NCI-H2227 (cell line): ENCODE measurements at regions not wholly inside any gene's neighbourhood (a gene's known extent, or its start where the extent isn't known, plus 50 kb on each side); places are given as distances from the start of the nearest gene placed in this dataset.
"Not testable (repeated sequence)": the region's sequence is repeated elsewhere in the genome, so short reads cannot be mapped to it uniquely, and the experiment has no call there.

Experiments
- DNase-seq: peaks from one replicate; lab custom pipeline; 2025; ENCODE audit not compliant: unreplicated experiment; lab: John Stamatoyannopoulos, UW

DNA sequence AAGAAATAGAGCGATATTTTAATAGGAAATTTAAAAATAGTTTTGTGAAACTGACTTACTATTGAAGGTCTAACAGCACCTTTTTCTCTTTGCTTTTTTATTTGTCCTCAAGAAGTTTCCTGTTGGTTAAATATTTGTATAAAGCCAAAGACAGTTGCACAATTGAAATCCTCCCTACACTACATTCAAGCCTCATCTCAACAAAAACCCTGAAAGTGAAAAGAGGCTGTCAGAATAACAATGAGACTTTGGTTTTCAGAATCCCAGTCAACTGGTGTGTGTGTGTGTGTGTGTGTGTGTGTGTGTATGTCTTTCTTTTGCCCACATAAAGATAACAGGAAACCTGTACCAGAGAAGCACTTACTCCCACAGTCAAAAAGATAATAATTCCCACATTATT is 313.6 kb upstream of the FRG1 start:
- DNase-seq = not testable (repeated sequence)

- not testable (repeated sequence) for DNase-seq
These were observed 310.9 kb upstream of the FRG1 start for GRCh38 chr4:189629733-189630132.

DNA sequence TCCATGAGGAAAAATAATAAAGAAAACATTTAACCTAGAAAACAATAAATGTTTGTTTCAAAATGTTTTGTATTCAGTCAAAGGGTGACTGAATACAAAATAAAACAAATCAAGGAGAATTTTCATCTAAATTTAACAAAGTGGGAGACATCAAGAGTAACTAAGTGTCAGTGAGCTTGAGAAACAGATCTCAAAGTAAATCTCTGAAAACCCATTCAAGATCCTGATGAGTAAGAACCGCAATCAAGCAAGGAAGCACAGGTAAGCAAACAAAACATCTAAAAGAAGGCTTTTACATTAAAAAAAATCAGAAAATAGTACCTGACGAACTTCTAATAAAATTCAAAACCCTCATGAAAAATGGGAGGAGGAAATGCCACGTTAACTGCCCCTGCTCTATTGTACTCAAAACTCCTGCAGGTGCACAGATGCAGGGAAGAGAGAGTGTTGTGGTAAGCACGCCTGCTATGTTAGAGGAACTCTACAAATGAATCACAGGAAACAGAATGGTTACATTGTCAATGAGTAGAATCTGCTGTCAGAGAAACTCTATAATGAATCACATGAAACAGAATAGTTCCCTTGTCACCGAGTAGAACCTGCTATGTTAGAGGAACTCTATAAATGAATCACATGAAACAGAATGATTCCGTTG is 309.6 kb upstream of the FRG1 start:
- DNase-seq = not testable (repeated sequence)

- not testable (repeated sequence) for DNase-seq
These were observed 309.1 kb upstream of the FRG1 start for GRCh38 chr4:189631568-189631916.

- not testable (repeated sequence) for DNase-seq
These were observed 290.2 kb upstream of the FRG1 start for GRCh38 chr4:189650436-189650835.

GRCh38 chr4:189653130-189653653 is 287.5 kb upstream of the FRG1 start:
- not testable (repeated sequence) for DNase-seq

- DNase-seq = not testable (repeated sequence)
These were observed 286.7 kb upstream of the FRG1 start for GRCh38 chr4:189653983-189654382.

GRCh38 chr4:189654396-189654795 is 286.3 kb upstream of the FRG1 start:
- not testable (repeated sequence) for DNase-seq

DNA sequence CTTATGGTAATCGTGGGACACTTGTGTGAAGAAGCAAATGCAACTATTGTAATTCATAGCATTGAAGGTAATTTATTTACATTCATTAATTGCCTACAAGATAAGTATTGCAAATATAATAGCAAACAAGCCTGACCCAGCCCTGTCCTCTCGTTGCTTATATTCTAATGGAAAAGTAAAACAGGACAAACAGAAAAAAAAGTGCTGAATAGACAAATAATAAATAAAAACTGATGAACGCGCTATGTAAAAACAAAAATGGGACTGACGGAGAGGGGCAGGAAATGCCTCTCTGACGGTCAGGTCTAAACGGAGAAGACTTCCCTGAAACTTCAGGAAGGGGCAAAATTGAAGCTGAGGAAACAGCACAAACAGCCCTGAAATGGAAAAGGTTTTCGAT is 284.9 kb upstream of the FRG1 start:
- not testable (repeated sequence) for DNase-seq

DNA sequence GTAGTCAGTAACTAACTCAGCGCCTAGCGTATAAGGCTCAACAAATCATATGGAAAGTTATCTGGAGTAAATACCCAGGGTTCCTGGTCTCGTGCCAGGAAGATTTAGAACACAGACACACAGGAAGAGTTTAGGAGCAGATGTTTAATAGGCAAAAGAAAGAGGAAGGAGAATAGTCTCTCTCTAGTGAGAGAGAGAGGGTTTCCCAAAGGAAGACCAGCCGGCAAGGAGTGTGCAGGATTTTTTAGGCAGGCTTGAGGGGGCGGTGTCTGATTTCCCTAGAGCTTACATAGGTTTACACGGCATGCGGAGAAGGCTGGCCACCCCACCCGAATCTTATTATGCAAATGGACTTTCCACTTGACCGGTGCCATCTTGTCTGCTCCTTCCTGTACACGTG is 284.0 kb upstream of the FRG1 start:
- no peak for DNase-seq

DNA sequence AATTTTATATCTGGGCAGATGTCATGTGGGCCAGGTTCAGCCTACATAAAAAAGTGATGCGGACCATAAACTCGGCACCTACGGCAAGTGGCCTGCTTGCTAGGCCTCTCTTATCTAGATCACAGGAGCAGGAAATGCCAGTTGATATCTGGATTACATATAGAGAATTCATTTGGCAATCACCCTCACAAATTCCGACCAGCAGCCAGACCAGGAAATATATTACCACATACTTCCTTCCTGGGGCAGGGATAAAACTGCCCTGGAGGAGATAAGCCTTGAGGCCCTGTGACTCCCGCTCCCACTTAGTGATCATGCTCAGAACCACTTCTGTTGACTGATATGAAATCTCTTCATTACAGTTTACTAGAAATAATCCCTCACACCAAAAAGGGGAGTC is 282.4 kb upstream of the FRG1 start:
- not testable (repeated sequence) for DNase-seq

- DNase-seq = not testable (repeated sequence)
These were observed 281.8 kb upstream of the FRG1 start for GRCh38 chr4:189658831-189659230.

DNA sequence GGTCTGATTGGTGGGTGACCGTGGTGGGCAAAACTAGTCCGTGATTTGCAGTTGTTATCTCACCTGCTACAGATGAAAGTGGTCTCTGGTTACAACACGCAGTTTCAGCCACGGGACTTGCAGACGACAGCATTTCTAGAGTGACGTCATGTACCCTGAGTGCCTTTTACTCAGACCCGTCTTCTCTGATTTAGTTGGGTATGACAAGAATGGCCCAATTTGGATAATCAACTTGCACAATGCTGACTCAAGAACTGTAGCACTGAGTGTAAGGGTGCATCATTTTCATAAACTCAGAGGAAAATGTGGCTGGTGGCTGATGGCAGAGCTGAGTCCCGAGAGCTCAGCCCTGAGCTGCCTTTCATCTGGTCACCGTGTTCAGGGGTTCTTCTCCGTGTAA is 281.4 kb upstream of the FRG1 start:
- no peak for DNase-seq

DNA sequence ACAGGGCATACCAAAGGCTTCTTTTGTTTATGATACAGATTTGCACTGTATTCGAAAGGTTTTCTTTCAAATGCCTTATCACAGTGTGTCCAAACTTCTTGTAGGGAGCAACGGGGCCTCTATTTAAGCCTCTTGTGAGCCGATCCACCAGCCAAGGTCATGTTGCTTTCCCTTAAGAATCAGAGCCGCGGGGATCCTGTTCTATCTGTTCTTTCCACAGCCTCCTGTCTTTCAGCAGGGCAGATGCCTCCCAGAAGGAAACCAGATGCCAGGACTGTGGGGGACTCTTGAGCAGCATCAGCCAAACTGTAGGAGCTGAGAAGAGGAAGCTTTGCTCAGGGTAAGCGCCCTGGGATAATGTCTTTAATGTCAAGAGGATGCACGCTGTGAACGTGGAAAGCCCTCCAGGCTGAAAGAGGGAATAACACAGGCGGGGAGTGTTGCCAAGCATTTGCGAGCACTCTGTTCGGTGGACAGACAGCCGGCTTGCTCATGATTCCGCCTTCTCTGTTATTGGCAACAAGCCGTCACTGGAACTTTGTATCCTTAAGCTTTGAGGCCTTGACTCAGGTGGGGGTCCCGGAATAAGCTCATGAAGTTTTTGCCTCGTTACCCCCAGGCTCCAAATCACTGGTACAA is 279.8 kb upstream of the FRG1 start:
- DNase-seq = no peak

DNA sequence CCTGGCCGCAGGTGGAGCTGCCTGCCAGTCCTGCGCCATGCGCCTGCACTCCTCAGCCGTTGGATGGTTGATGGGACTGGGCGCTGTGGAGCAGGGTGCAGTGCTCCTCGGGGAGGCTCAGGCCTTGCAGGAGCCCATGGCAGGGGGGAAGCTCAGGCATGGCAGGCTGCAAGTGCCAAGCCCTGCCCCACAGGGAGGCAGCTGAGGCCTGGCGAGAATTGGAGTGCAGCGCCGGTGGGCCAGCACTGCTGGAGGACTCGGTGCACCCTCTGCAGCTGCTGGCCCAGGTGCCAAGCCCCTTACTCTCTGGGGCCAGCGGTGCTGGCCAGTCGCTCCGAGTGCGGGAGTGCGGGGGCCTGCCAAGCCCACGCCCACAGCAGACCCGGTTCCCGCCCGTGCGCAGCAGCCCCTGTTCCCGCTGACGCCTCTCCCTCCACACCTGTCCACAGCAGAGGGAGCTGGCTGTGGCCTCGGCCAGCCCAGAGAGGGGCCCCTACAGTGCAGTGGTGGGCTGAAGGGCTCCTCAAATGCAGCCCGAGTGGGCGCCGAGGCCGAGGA is 275.9 kb upstream of the FRG1 start:
- no peak for DNase-seq

DNA sequence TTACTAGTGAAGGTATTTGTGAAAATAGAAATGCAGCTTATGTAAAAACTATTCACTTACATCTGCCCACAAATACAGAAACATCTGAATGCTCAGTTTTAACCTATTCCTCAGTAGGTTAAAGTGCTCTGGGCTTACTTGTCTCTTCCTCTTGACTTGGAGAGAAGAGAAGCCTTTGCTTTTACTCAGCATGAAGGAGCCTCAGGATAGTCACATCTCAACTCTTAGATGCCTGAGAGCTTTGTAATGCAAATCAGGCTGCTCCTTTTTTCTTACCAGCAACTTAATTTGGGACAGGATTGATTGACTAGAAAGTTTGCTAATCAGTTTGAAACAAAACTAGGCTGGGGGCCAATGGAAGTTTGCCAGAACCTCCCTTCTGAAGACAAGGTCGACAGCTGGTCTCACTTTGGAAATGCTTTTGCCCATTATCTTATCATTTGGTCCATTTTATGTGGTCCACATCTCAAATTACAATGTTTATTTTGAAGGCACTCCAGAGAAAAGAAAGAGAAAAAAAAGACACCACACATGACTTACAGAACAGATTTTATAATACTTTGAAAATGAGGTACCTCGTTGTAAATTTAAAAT is 274.9 kb upstream of the FRG1 start:
- DNase-seq = not testable (repeated sequence)

DNA sequence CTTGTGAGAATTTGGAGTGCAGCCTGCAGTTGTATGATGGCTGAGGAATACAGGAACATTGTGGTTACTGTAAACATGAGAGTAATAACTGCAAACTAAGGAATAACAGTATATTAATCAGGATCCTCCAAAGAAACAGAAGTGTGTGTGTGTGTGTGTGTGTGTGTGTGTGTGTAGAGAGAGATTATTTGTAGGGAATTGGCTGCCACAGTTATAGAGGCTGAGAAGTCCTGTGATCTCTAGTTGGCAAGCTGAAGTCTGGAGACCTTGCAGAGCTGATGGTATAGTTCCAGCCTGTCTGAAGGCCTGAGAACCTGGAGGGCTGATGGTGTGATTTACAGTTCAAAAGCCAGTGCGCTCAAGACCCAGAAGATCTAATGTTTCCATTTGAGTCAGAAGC is 273.3 kb upstream of the FRG1 start:
- DNase-seq = not testable (repeated sequence)

DNA sequence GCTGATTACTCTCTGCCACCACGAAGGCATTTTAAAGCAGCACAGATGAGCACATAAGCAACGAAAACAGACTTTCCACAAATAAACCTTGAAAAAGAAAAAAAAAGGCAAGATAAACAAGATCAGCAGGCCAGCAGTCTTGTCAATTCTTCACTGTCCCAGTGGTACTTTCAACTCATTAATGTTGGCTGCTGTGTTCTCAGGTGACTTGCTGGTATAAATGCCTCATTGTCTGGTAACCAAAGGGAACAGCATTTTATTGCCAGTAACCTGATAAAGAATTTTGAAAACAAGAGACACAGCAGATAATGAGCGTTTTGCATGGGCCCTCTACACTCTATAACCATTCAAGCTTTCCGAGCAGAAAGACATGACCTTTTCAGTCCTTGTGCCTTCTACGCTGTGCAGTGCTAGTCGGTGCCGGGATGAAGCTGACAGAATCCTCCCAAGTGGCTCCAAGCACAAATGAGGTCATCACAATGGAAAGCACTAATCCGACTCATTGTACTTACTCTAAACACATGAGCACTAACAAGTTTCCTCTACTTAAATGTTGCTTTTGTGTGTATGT is 242.9 kb upstream of the FRG1 start:
- not testable (repeated sequence) for DNase-seq

- peak; percentile 52 for DNase-seq
These were observed 237.7 kb upstream of the FRG1 start for GRCh38 chr4:189703000-189703399.

- not testable (repeated sequence) for DNase-seq
These were observed 233.9 kb upstream of the FRG1 start for GRCh38 chr4:189706821-189707220.

DNA sequence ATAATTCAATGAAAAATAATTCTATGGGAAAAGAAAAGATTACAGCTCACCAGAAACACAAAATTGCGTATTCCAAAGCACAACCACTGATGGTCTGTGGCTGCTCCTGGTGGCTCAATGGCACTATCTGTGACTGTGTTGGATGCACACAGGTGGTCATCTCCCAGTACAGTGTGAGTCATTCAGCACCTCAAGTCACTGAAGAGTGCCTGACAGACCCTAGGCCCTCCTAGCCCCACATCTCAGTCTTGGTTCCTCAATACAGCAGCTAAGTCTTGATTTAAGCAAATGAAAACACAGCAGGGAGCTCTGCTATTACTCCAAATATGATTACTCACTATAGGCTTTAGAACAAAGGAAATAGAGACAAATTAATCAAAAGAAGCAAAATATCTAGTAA is 233.4 kb upstream of the FRG1 start:
- DNase-seq = not testable (repeated sequence)

GRCh38 chr4:189711956-189712355 is 228.7 kb upstream of the FRG1 start:
- not testable (repeated sequence) for DNase-seq
